ENCODE measurements at regions not wholly inside any gene's neighbourhood (a gene's known extent, or its start where the extent isn't known, plus 50 kb on each side); places are given as distances from the start of the nearest gene placed in this dataset.

DNA sequence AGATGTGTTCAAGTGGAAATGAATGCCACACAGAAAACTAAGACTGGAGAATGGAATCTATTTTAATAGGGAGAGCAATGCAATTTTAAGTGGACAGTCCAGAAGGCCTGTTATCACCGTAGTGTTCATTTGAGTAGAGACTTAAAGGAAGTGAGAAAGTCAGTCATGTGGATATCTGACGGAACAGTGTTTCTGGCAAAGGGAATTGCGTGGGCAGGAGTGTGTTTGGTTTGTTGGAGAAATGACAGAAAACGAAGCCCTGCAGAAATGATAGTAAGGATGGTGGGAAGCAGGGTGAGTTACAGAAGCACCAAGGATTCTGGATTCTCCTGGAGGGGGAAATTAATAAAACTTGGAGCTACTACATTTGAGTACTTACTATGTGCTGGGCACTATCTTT, 776.6 kb downstream of the MED13L start:
- no peak overlapping the region for H2AK5ac ChIP-seq (ENCODE audit: low read depth, low read length)
- no peak overlapping the region for H2BK120ac ChIP-seq (replicated peaks; ENCODE audit: low read depth, low read length)
- no peak overlapping the region for H3K4me2 ChIP-seq (ENCODE audit: insufficient read depth in 1 of 2, low read depth in 2 of 2, low read length in 2 of 2)
- no peak overlapping the region for H3K4me3 ChIP-seq (ENCODE audit: extremely low read depth in 1 of 4, insufficient read depth in 2 of 4, low read depth in 3 of 4, low read length in 4 of 4)
- no peak overlapping the region for H3K23ac ChIP-seq (ENCODE audit: insufficient read length)
- H2BK20ac ChIP-seq (ENCODE audit: low read length), result no peak overlapping the region
- DNase-seq (ENCODE audit: low read depth in 1 of 2, low spot score in 2 of 2), result no peak
- FAIRE-seq, result no peak
- no peak overlapping the region for H3K9ac ChIP-seq (replicated peaks in 1 of 4; ENCODE audit: extremely low read depth in 1 of 4, low read depth in 3 of 4, low read length in 3 of 4)
- H2BK12ac ChIP-seq (ENCODE audit: low read depth, low read length), result no peak overlapping the region
- H2BK5ac ChIP-seq (ENCODE audit: low read depth, low read length), result no peak overlapping the region
- POLR2A ChIA-PET (ENCODE audit: partially characterized antibody), result no interaction called here
- no peak overlapping the region for H3K14ac ChIP-seq (ENCODE audit: insufficient read length)
- no peaks in the 10 kb centered on the region for H3K79me2 ChIP-seq (ENCODE audit: control insufficient read depth in 1 of 2, insufficient read depth in 2 of 2, low read length in 2 of 2)
- no peak overlapping the region for H3K27ac ChIP-seq (ENCODE audit: low read depth, low read length)
- no peaks in the 10 kb centered on the region for H3K36me3 ChIP-seq (ENCODE audit: control insufficient read depth in 2 of 4, insufficient read depth in 4 of 4, low read length in 3 of 4)
- H3K23me2 ChIP-seq (ENCODE audit: low read depth, low read length), result no peaks in the 10 kb centered on the region
- no peak overlapping the region for H3K56ac ChIP-seq (replicated peaks; ENCODE audit: insufficient read length, low read depth, low read length)
- H4K91ac ChIP-seq (replicated peaks; ENCODE audit: insufficient read length, low read length), result no peak overlapping the region
- CTCF ChIA-PET (ENCODE audit: partially characterized antibody), result no interaction called here
- 97% methylated on average over 4 of the region's 4 CpGs; no CpG with 5 or more reads in 1 of the 2 experiments for WGBS, 2 experiments (ENCODE audit: extremely low coverage in 1 of 2, insufficient coverage in 1 of 2, insufficient read length in 1 of 2, insufficient replicate concordance in 2 of 2, low coverage in 1 of 2, low lambda C conversion rate in 2 of 2, missing lambda C conversion rate in 1 of 2)
- H3K9me3 ChIP-seq (ENCODE audit: insufficient read depth in 2 of 2, low read depth in 1 of 2, low read length in 1 of 2), result no peaks in the 10 kb centered on the region
- no peak overlapping the region for H4K8ac ChIP-seq (ENCODE audit: extremely low read depth, insufficient read depth, low read length)
- H3K4me1 ChIP-seq (replicated peaks in 1 of 4; ENCODE audit: control insufficient read depth in 3 of 4, insufficient read depth in 4 of 4, low read length in 3 of 4), result peaks cover 0 to 5% (median 3%) of the 10 kb centered on the region in 4 experiments; a peak in 2 of 7 replicates
- H3K79me1 ChIP-seq (ENCODE audit: low read depth, low read length), result no peaks in the 10 kb centered on the region
- no peaks in the 10 kb centered on the region for H4K20me1 ChIP-seq (replicated peaks in 1 of 2; ENCODE audit: control insufficient read depth in 1 of 2, insufficient read depth in 2 of 2, low read length in 2 of 2)
- H2AFZ ChIP-seq (ENCODE audit: low read length), result no peak overlapping the region
- no peak overlapping the region for H3K18ac ChIP-seq (ENCODE audit: extremely low read depth, low read length)
- no peak overlapping the region for H3K4ac ChIP-seq (replicated peaks; ENCODE audit: insufficient read length, low read depth, low read length)
- H3K27me3 ChIP-seq (replicated peaks in 1 of 4; ENCODE audit: control insufficient read depth in 3 of 4, extremely low read depth in 1 of 4, insufficient read depth in 3 of 4, low read length in 3 of 4), result no peaks in the 10 kb centered on the region
- no peak overlapping the region for H4K5ac ChIP-seq (ENCODE audit: insufficient read length, low read depth, low read length)
- H2BK15ac ChIP-seq (ENCODE audit: low read length), result no peak overlapping the region
- TF ChIP-seq CBX8 (IDR thresholded peaks at IDR 0.05; ENCODE audit: borderline replicate concordance, low read depth, low read length) (no peak), TAF7 (optimal IDR thresholded peaks at IDR 0.05; ENCODE audit: borderline replicate concordance, low read depth, low read length) (no peak), NANOG (IDR thresholded peaks at IDR 0.05; ENCODE audit: insufficient read depth, low read depth, low read length, poor library complexity, severe bottlenecking) (no peak), BRCA1 (IDR thresholded peaks at IDR 0.05; ENCODE audit: low read depth, low read length) (no peak), CEBPB (IDR thresholded peaks at IDR 0.05; ENCODE audit: low read depth, low read length) (no peak), ATF2 (IDR thresholded peaks at IDR 0.05; ENCODE audit: low read length) (no peak), RBBP5 (IDR thresholded peaks at IDR 0.05; ENCODE audit: borderline replicate concordance, low read depth, low read length) (no peak), BCL11A (IDR thresholded peaks at IDR 0.05; ENCODE audit: low read depth in 2 of 2, low read length in 2 of 2) (no peak), HDAC2 (IDR thresholded peaks at IDR 0.05; ENCODE audit: borderline replicate concordance in 1 of 2, low read depth in 2 of 2, low read length in 2 of 2) (no peak), RXRA (IDR thresholded peaks at IDR 0.05; ENCODE audit: insufficient read depth, low read depth, low read length) (no peak), JUND (IDR thresholded peaks at IDR 0.05; ENCODE audit: low read length) (no peak)
- TF ChIP-seq, protein P1, sequence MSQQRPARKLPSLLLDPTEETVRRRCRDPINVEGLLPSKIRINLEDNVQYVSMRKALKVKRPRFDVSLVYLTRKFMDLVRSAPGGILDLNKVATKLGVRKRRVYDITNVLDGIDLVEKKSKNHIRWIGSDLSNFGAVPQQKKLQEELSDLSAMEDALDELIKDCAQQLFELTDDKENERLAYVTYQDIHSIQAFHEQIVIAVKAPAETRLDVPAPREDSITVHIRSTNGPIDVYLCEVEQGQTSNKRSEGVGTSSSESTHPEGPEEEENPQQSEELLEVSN (IDR thresholded peaks at IDR 0.05), result no peak

All from H1 (cell line).